Panc1 (cell line): ENCODE measurements at regions not wholly inside any gene's neighbourhood (a gene's known extent, or its start where the extent isn't known, plus 50 kb on each side); places are given as distances from the start of the nearest gene placed in this dataset.

ENCODE experiments used
- ATAC-seq: fragments of 200-7000 bp; cut with Tn5 transposase; 2 replicates; pipeline ENCODE4 v1.9.1; 2020; ENCODE audit warnings: mild to moderate bottlenecking, moderate library complexity
- BruUV-seq: library from RNA; stranded (reverse); fragments of 400-500 nt; replicated peaks from 2 replicates; lab custom pipeline; 2021; lab: Mats Ljungman, UMichigan
- CTCF ChIA-PET: fragments of 300-600 bp; sonication (Branson Sonifier 250); formaldehyde crosslinking; loops from one replicate; lab custom pipeline; 2022; ENCODE audit warnings: antibody characterized with exemption; lab: Charles Lee
- POLR2A ChIA-PET: fragments of 300-600 bp; sonication (Branson Sonifier 250); formaldehyde crosslinking; loops from one replicate; lab custom pipeline; 2022; ENCODE audit warnings: antibody characterized with exemption; lab: Charles Lee
- DNase-seq: peaks from one replicate; pipeline ENCODE4 v3.0.0-alpha.2; 2010; ENCODE audit warnings: low read depth, low spot score
- H3K27ac ChIP-seq: 2 replicates; pipeline ENCODE4 v1.5.1; 2011; ENCODE audit warnings: mild to moderate bottlenecking, low read length, inconsistent platforms
- H3K27me3 ChIP-seq: fragments of 200-500 bp; sonication (Bioruptor generic); 2 replicates; pipeline ENCODE4 v1.6.0; 2014; ENCODE audit warnings: low read length, inconsistent platforms; ENCODE audit not compliant: control insufficient read depth, insufficient read depth
- H3K36me3 ChIP-seq: fragments of 200-500 bp; sonication (Bioruptor generic); 2 replicates; pipeline ENCODE4 v1.5.1; 2014; ENCODE audit warnings: inconsistent platforms, mild to moderate bottlenecking, low read length, moderate library complexity; ENCODE audit not compliant: control insufficient read depth, insufficient read depth
- H3K4me1 ChIP-seq: 2 replicates; pipeline ENCODE4 v1.5.1; 2011; ENCODE audit warnings: inconsistent platforms, mild to moderate bottlenecking, low read length, moderate library complexity; ENCODE audit not compliant: control insufficient read depth, insufficient read depth
- H3K4me3 ChIP-seq, 2 experiments: 2 replicates each; pipeline ENCODE4 v1.5.1; 2011 to 2012; ENCODE audit warnings: low read depth in 2 of 2, low read length in 2 of 2, mild to moderate bottlenecking in 2 of 2, inconsistent platforms in 1 of 2, moderate library complexity in 1 of 2
- H3K9me3 ChIP-seq: fragments of 200-500 bp; sonication (Bioruptor generic); 2 replicates; pipeline ENCODE4 v1.5.1; 2014; ENCODE audit warnings: low read depth, mild to moderate bottlenecking, inconsistent platforms, low read length, moderate library complexity; ENCODE audit not compliant: control insufficient read depth, insufficient read depth
- CTCF ChIP-seq: fragments of 450-650 bp; IDR thresholded peaks from 2 replicates; pipeline ENCODE4 v1.5.1; 2017; ENCODE audit warnings: mild to moderate bottlenecking
- POLR2AphosphoS5 ChIP-seq: IDR thresholded peaks from 2 replicates; pipeline ENCODE4 v1.6.1; 2012; ENCODE audit warnings: mild to moderate bottlenecking, low read depth, low read length, moderate library complexity
- REST ChIP-seq, 2 experiments: IDR thresholded peaks; 2 replicates each; pipeline ENCODE4 v1.6.1; 2011 to 2012; ENCODE audit warnings: low read depth in 2 of 2, control low read depth in 1 of 2, low read length in 1 of 2, mild to moderate bottlenecking in 1 of 2, moderate library complexity in 1 of 2; ENCODE audit not compliant: insufficient read depth in 1 of 2
- SIN3A ChIP-seq: IDR thresholded peaks from 2 replicates; pipeline ENCODE4 v1.6.1; 2012; ENCODE audit warnings: low read depth, mild to moderate bottlenecking, low read length, moderate library complexity, borderline replicate concordance; ENCODE audit not compliant: insufficient read depth
- TCF7L2 ChIP-seq: IDR thresholded peaks from 2 replicates; pipeline ENCODE4 v1.6.1; 2011; ENCODE audit warnings: mild to moderate bottlenecking, low read depth, low read length, inconsistent platforms
- in situ Hi-C: cut with HindIII; loops from 2 replicates; pipeline ENCODE4 v1.10.0; 2016; ENCODE audit warnings: low sequenced_read_pairs, low pct_unique_long_range_greater_than_20kb
- intact Hi-C: fragments of 100-400 bp; cut with micrococcal nuclease; formaldehyde crosslinking; loops from one replicate; pipeline ENCODE4 v1.10.0; 2022; ENCODE audit not compliant: unreplicated experiment

GRCh38 chr12:93179792-93180191, 197.9 kb upstream of the NUDT4 start:
- BruUV-seq = no TSS peak
- intact Hi-C loops = no loop called here
- TF ChIP-seq SIN3A = no peak
- no peak for TF ChIP-seq TCF7L2
- ChIA-PET CTCF (no interaction called here), POLR2A (no interaction called here)
- no peaks in the 10 kb centered on the region for H3K36me3 ChIP-seq
- no peak overlapping the region for H3K4me3 ChIP-seq
- ATAC-seq = no peak
- no peak overlapping the region for H3K27ac ChIP-seq
- H3K4me1 ChIP-seq = no peaks in the 10 kb centered on the region
- in situ Hi-C loops = no loop called here
- H3K27me3 ChIP-seq = no peaks in the 10 kb centered on the region
- no peak for DNase-seq
- no peaks in the 10 kb centered on the region for H3K9me3 ChIP-seq

- H3K27ac ChIP-seq = no peak overlapping the region
- no peak for TF ChIP-seq TCF7L2
- TF ChIP-seq CTCF = no peak
- no peak for TF ChIP-seq SIN3A
- TF ChIP-seq REST (IDR thresholded peaks at IDR 0.05; ENCODE audit: insufficient read depth in 1 of 2, low read depth in 2 of 2, low read length in 1 of 2) = no peak
- no peak for TF ChIP-seq POLR2AphosphoS5
- ChIA-PET CTCF (no interaction called here), POLR2A (no interaction called here)
- no peak for ATAC-seq
- no peak overlapping the region for H3K4me3 ChIP-seq
- in situ Hi-C loops = no loop called here
- intact Hi-C loops = no loop called here
- no TSS peak for BruUV-seq
- no peaks in the 10 kb centered on the region for H3K9me3 ChIP-seq
- no peaks in the 10 kb centered on the region for H3K27me3 ChIP-seq
- H3K4me1 ChIP-seq = no peaks in the 10 kb centered on the region
- no peaks in the 10 kb centered on the region for H3K36me3 ChIP-seq
- no peak for DNase-seq
These were observed 197.2 kb upstream of the NUDT4 start for GRCh38 chr12:93180566-93180965.

- H3K4me1 ChIP-seq = no peaks in the 10 kb centered on the region
- intact Hi-C loops (no loop called here), in situ Hi-C loops (no loop called here)
- H3K36me3 ChIP-seq = no peaks in the 10 kb centered on the region
- H3K27ac ChIP-seq = no peak overlapping the region
- no peak for DNase-seq
- no peaks in the 10 kb centered on the region for H3K27me3 ChIP-seq
- ChIA-PET POLR2A (no interaction called here), CTCF (no interaction called here)
- H3K9me3 ChIP-seq = no peaks in the 10 kb centered on the region
- H3K4me3 ChIP-seq = no peak overlapping the region
- BruUV-seq = no TSS peak
- no peak for ATAC-seq
- TF ChIP-seq CTCF = no peak
- TF ChIP-seq REST (IDR thresholded peaks at IDR 0.05; ENCODE audit: insufficient read depth in 1 of 2, low read depth in 2 of 2, low read length in 1 of 2) = no peak
- no peak for TF ChIP-seq SIN3A
- no peak for TF ChIP-seq POLR2AphosphoS5
- TF ChIP-seq TCF7L2 = no peak
These were observed 196.2 kb upstream of the NUDT4 start for GRCh38 chr12:93181409-93181965.
